Thyroid gland (tissue), 4 donors: ENCODE measurements at regions not wholly inside any gene's neighbourhood (a gene's known extent, or its start where the extent isn't known, plus 50 kb on each side); places are given as distances from the start of the nearest gene placed in this dataset.
"Not testable (repeated sequence)": the region's sequence is repeated elsewhere in the genome, so short reads cannot be mapped to it uniquely, and the experiment has no call there.

ENCODE experiments used
- DNase-seq, 2 donors: peaks; one replicate each; pipeline ENCODE4 v3.0.0-alpha.2; 2019
- H3K27ac ChIP-seq, 3 donors: fragments of 200-600 bp; sonication (generic); 1 replicate in 2 of 3; 2 replicates in 1 of 3; pipeline ENCODE4 v1.5.1; 2016 to 2019; ENCODE audit warnings: mild to moderate bottlenecking in 1 of 3, moderate library complexity in 1 of 3
- H3K27me3 ChIP-seq: fragments of 200-600 bp; sonication (generic); one replicate; pipeline ENCODE4 v1.5.1; 2019
- H3K36me3 ChIP-seq, 2 donors: fragments of 200-600 bp; sonication (generic); one replicate each; pipeline ENCODE4 v1.5.1; 2016 to 2019
- H3K4me1 ChIP-seq, 2 donors: fragments of 200-600 bp; sonication (generic); one replicate each; pipeline ENCODE4 v1.5.1; 2017 to 2019
- H3K4me3 ChIP-seq, 3 donors: fragments of 200-600 bp; sonication (generic); replicated peaks in 1 of 3; 1 replicate in 2 of 3; 2 replicates in 1 of 3; pipeline ENCODE4 v1.5.1; 2016; ENCODE audit warnings: mild to moderate bottlenecking in 1 of 3
- H3K9me3 ChIP-seq: fragments of 200-600 bp; sonication (generic); one replicate; pipeline ENCODE4 v1.5.1; 2017
- CTCF ChIP-seq, 6 experiments: fragments of 200-600 bp in 3 of 6; fragments of 450-650 bp in 3 of 6; sonication (generic) in 3 of 6; IDR thresholded peaks; one replicate each; pipeline ENCODE4 v1.5.1; 2016 to 2019; ENCODE audit warnings: antibody characterized with exemption in 6 of 6, mild to moderate bottlenecking in 2 of 6, inconsistent platforms in 1 of 6, moderate library complexity in 1 of 6
- POLR2A ChIP-seq, 2 donors: fragments of 450-650 bp; IDR thresholded peaks; one replicate each; pipeline ENCODE4 v1.6.1; 2017; ENCODE audit warnings: antibody characterized with exemption in 2 of 2, mild to moderate bottlenecking in 2 of 2, moderate library complexity in 1 of 2
- whole genome bisulfite sequencing, 2 donors: methylation state at CpG; one replicate each; pipeline ENCODE4 v1.1.5; 2017; 5-methylcytosine and 5-hydroxymethylcytosine counted together
- intact Hi-C: fragments of 100-400 bp; cut with DNase I; formaldehyde crosslinking; loops from one replicate; pipeline ENCODE4 v1.15.1; 2023

- Histone ChIP-seq H3K9me3 (no peaks in the 10 kb centered on the region), H3K27ac (no peak overlapping the region), H3K4me3 (no peak overlapping the region), H3K4me1 (no peaks in the 10 kb centered on the region), H3K36me3 (no peaks in the 10 kb centered on the region), H3K27me3 (no peaks in the 10 kb centered on the region)
- intact Hi-C loops: no loop called here
- DNase-seq: no peak
- TF ChIP-seq CTCF (IDR thresholded peaks at IDR 0.05) (no peak), POLR2A (IDR thresholded peaks at IDR 0.05) (no peak)
- WGBS, 2 donors: 94 to 100% methylated on average over 2 of the region's 2 CpGs
These were observed 222.8 kb downstream of the RBM26 start for GRCh38 chr13:79183231-79183630.

GRCh38 chr13:79173691-79174090 is 232.4 kb downstream of the RBM26 start:
- H3K27ac ChIP-seq, H3K4me1 ChIP-seq, intact Hi-C loops, H3K4me3 ChIP-seq, H3K9me3 ChIP-seq, H3K27me3 ChIP-seq, H3K36me3 ChIP-seq, DNase-seq: not testable (repeated sequence)

DNA sequence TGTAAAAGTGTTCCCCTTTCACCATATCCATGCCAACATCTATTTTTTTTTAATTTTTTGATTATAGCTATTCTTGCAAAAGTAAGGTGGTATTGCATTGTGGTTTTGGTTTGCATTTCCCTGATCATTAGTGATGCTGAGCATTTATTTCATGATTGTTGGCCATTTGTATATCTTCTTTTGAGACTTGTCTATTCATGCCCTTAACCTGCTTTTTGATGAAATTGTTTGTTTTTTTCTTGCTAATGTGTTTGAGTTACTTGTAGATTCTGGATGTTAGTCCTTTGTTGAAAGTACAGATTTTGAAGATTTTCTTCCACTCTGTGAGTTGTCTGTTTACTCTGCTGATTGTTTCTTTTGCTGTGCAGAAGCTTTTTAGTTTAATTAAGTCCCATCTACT is 233.1 kb downstream of the RBM26 start:
- H3K27ac ChIP-seq, H3K9me3 ChIP-seq, DNase-seq, intact Hi-C loops, H3K36me3 ChIP-seq, H3K27me3 ChIP-seq, H3K4me1 ChIP-seq, H3K4me3 ChIP-seq: not testable (repeated sequence)

DNA sequence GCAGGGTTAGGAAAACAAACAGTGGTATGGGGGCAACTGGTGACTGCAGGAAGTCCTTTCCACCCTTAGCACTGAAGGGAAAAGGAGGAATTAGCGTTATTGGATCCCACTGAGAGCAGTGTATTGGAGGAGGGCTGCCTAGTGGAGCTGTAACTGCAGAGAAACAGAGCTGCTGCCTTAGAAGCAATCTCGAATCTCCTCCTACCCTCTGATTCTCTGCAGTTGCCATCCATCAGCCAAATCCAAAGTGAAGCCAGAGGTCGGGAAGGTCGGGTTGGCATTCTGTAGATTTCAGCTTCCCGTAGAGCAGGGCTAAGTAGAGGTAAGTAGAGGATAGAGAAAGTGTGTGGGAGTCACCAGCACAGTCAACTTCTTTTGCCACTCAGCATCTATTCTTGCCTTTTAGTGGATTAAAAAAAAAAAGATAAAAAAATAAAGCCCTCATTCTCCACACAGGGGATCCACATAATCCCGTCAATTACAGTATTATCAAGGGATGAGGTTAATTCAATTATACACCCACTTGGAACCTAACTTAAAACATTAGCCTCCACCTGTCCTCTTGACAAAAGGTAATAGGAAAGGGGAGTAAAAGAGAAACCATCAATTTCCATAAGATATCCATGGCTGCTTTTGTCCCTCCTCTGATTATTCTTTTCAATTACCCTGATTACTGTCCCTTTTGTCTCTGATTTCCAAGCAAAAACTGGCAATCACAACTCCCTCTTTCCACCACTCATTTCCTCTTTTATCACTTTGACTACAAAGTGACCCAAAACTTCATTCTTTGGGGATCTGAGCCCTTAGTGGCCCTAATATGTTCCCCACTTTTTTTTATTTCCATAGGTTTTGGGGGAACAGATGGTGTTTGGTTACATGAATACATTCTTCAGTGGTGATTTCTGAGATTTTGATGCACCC is 234.7 kb downstream of the RBM26 start:
- Histone ChIP-seq H3K4me1 (no peaks in the 10 kb centered on the region), H3K27ac (no peak overlapping the region), H3K9me3 (no peaks in the 10 kb centered on the region), H3K27me3 (no peaks in the 10 kb centered on the region), H3K4me3 (no peak overlapping the region), H3K36me3 (no peaks in the 10 kb centered on the region)
- no peak for DNase-seq
- intact Hi-C loops: no loop called here
- TF ChIP-seq POLR2A (IDR thresholded peaks at IDR 0.05): no peak
- no peak for TF ChIP-seq CTCF (IDR thresholded peaks at IDR 0.05)
- WGBS, 2 donors: 35 to 47% methylated on average over 6 of the region's 6 CpGs

GRCh38 chr13:79160818-79161217 is 245.2 kb downstream of the RBM26 start:
- intact Hi-C loops: no loop called here
- Histone ChIP-seq H3K36me3 (no peaks in the 10 kb centered on the region), H3K4me1 (no peaks in the 10 kb centered on the region), H3K27me3 (no peaks in the 10 kb centered on the region), H3K4me3 (no peak overlapping the region), H3K9me3 (no peaks in the 10 kb centered on the region), H3K27ac (no peak overlapping the region)
- TF ChIP-seq POLR2A (IDR thresholded peaks at IDR 0.05): no peak
- TF ChIP-seq CTCF (IDR thresholded peaks at IDR 0.05): no peak
- no peak for DNase-seq

- Histone ChIP-seq H3K36me3 (no peaks in the 10 kb centered on the region), H3K9me3 (no peaks in the 10 kb centered on the region), H3K4me1 (no peaks in the 10 kb centered on the region), H3K27ac (no peak overlapping the region), H3K4me3 (no peak overlapping the region), H3K27me3 (no peaks in the 10 kb centered on the region)
- TF ChIP-seq POLR2A (IDR thresholded peaks at IDR 0.05): no peak
- TF ChIP-seq CTCF (IDR thresholded peaks at IDR 0.05): no peak
- intact Hi-C loops: no loop called here
- no peak for DNase-seq
- WGBS, 2 donors: 22 to 25% methylated on average over 2 of the region's 2 CpGs
These were observed 250.2 kb downstream of the RBM26 start for GRCh38 chr13:79155883-79156282.
